ENCODE measurements at regions not wholly inside any gene's neighbourhood (a gene's known extent, or its start where the extent isn't known, plus 50 kb on each side); places are given as distances from the start of the nearest gene placed in this dataset.

DNA sequence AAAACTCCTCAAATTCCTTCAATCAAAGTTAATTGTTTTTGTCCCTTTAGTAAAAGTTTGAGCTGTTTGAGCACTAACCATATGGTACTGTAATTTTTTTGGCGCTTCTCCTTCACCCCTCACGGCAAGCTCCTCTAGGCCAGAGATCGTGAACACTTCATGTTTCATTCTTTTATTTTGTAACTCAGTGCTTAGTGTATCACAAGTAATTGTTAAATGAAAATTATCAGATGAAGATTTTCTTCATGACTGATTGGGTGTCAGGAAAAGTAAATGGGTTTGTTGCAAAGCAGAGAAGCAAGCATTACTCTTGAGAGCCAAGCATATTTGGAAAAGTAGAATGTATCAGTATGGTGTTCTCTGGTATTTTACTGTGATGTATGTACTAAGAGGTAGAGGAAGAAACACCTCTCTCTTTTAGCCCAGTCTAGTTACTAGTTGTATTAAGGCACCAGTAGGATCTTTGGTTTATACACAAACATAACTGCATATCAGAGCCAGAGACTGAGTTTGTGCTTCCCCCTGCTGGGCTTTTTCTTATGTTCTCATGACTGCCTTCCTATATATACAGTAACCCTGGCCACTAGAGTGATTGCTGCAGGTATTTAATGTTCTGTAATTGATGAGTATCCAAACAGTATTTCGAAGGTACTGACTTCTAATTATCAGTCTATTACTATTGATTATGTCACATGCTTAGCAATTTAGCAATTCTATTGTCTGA, 202.3 kb upstream of the KLHL1 start:
- TF ChIP-seq POLR2A (IDR thresholded peaks at IDR 0.05) = no peak
- TF ChIP-seq, protein P1, sequence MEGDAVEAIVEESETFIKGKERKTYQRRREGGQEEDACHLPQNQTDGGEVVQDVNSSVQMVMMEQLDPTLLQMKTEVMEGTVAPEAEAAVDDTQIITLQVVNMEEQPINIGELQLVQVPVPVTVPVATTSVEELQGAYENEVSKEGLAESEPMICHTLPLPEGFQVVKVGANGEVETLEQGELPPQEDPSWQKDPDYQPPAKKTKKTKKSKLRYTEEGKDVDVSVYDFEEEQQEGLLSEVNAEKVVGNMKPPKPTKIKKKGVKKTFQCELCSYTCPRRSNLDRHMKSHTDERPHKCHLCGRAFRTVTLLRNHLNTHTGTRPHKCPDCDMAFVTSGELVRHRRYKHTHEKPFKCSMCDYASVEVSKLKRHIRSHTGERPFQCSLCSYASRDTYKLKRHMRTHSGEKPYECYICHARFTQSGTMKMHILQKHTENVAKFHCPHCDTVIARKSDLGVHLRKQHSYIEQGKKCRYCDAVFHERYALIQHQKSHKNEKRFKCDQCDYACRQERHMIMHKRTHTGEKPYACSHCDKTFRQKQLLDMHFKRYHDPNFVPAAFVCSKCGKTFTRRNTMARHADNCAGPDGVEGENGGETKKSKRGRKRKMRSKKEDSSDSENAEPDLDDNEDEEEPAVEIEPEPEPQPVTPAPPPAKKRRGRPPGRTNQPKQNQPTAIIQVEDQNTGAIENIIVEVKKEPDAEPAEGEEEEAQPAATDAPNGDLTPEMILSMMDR (IDR thresholded peaks at IDR 0.05) = peak in 6 of 7 experiments; percentile 19 to 63 (median 44)
